ENCODE measurements at regions not wholly inside any gene's neighbourhood (a gene's known extent, or its start where the extent isn't known, plus 50 kb on each side); places are given as distances from the start of the nearest gene placed in this dataset.
A peak's percentile ranks its signal among the peaks of the same experiment; 100 is the strongest.

GRCh38 chr6:15776458-15776980 lies 113.7 kb upstream of the DTNBP1 start:
- no peak for ATAC-seq (ENCODE audit: poor library complexity)
- no peak for DNase-seq
- intact Hi-C loops (cut with DNase I): no loop called here

GRCh38 chr6:15775741-15776140 lies 112.9 kb upstream of the DTNBP1 start:
- no peak for DNase-seq
- intact Hi-C loops (cut with DNase I): no loop called here
- ATAC-seq (ENCODE audit: poor library complexity): no peak

DNA sequence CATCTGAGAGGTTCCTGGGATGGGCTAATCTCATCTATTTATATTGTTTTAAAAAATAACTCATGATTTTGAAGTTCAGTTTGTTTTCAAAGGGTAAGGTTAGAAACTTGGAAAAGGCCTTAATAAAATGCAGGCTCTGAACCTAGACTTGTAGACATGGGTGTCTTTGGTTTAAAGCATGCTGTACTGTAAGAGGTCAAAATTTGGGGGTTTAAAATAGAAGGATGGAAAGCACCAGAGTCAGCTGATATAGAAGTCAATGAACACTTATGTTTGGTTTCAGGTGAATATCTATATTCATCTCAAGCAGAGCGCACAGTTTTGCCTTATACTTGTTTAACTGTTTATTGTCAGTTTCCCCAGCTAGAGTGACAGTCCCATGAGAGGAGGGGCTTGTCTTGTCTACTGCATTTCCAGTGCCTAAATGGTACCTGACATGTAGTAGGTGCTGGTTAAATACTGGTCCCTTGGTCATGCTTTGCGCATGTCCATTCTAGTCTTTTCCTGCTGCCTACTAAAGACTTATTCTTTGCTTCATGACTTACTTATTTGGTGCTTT lies 112.3 kb upstream of the DTNBP1 start:
- intact Hi-C loops (cut with DNase I): no loop called here
- ATAC-seq (ENCODE audit: poor library complexity): no peak
- DNase-seq: no peak

DNA sequence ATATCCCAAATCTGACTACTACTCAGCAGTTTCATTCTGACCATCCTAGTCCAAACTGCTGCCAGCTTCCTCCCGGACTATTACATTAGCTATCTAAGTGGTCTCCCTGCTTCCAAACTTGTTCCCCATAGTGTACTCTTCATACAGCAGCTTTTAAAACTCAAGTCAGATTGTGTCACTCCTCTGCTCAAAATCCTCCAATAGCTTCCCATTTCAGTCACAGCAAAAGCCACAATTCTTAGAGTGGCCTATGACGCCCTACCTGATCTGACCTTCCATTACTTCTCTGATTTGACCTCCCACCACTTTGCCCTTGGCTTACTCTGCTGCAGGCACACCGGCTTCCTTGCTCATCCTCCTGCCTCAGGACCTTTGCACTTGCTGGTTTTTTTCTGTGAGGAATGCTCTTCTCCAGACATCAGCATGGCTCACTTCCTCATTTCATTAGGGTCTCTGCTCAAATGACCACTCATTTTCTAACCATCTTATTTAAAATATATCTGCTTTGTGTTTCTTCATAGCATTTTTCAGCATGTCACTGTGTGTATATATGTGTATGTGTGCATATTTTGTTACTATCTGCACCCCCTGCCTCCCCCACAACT lies 111.1 kb upstream of the DTNBP1 start:
- DNase-seq (no peak), ATAC-seq (ENCODE audit: poor library complexity) (peak; percentile 22)
- intact Hi-C loops (cut with DNase I): no loop called here

- DNase-seq: no peak
- intact Hi-C loops (cut with DNase I): no loop called here
- ATAC-seq (ENCODE audit: poor library complexity): peak; percentile 15
Observed at GRCh38 chr6:15770347-15771143, 107.7 kb upstream of the DTNBP1 start.

DNA sequence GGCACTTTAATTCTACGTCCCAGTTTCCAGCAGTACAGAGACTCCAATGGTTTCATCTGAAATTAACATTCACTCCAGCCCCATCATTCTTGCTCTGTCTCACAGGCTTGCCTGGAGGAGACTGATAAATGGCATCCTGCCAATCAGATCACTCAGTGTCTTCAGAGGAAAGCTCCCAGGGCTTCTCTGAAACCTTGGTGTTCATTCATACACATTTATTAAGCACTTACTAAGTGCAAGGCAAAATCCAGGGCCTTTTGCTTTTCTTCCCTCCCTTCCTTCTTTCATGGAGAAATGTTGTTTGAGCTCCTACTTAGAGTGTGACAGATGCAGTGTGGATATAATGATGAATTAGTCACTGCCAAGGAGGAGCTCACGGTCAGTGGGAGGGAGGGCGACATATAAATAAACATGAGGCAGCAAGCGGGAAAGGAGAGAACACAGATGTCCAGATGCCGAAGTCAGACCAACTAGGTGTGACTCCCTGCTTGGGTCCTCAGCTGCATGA lies 106.7 kb upstream of the DTNBP1 start:
- ATAC-seq (ENCODE audit: poor library complexity) (no peak), DNase-seq (no peak)
- intact Hi-C loops (cut with DNase I): no loop called here

GRCh38 chr6:15768999-15769398 lies 106.2 kb upstream of the DTNBP1 start:
- DNase-seq: no peak
- ATAC-seq (ENCODE audit: poor library complexity): no peak
- intact Hi-C loops (cut with DNase I): no loop called here

GRCh38 chr6:15763837-15764236 lies 101.0 kb upstream of the DTNBP1 start:
- DNase-seq (no peak), ATAC-seq (ENCODE audit: poor library complexity) (no peak)
- intact Hi-C loops (cut with DNase I): no loop called here

GRCh38 chr6:15763364-15763763 lies 100.5 kb upstream of the DTNBP1 start:
- no peak for ATAC-seq (ENCODE audit: poor library complexity)
- intact Hi-C loops (cut with DNase I): no loop called here
- DNase-seq: no peak

DNA sequence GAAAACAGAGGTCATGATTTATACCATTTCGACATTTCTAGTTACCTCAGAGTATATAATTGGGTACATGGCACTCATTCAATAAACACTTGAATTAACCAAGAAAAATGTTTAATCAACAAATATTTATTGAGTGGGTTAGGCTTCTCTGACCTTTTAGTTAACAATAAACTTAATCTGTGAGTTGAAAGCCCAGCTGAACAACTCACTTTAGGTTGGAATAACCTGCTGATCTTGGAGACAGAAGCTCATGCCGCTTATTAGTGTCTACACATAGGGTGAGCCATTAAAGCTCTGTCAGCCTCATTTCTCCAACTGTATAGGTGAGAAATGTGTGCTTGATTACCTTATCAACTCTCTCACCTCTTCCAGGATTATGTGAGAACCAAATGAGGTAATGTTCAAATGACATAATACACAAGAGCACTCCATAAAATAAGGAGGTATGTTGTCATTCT lies 98.2 kb upstream of the DTNBP1 start:
- DNase-seq (no peak), ATAC-seq (ENCODE audit: poor library complexity) (no peak)
- intact Hi-C loops (cut with DNase I): no loop called here

DNA sequence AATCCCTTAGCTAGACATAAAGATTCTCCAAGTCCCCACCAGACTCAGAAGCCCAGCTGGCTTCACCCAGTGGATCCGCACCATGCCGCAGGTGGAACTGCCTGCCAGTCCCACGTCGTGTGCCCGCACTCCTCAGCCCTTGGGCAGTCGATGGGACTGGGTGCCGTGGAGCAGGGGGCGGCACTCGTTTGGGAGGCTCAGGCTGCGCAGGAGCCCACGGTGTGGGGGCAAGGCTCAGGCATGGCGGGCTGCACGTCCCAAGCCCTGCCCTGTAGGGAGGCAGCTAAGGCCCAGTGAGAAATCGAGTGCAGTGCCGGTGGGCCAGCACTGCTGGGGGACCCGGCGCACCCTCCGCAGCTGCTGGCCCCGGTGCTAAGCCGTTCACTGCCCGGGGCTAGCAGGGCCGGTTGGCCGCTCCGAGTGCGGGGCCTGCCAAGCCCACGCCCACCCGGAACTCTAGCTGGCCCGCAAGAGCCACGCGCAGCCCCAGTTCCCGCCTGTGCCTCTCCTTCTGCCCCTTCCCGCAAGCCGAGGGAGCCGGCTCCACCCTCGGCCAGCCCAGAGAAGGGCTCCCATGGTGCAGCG lies 95.9 kb upstream of the DTNBP1 start:
- DNase-seq (no peak), ATAC-seq (ENCODE audit: poor library complexity) (no peak)
- intact Hi-C loops (cut with DNase I): no loop called here

- no peak for DNase-seq
- ATAC-seq (ENCODE audit: poor library complexity): peak; percentile 53
- intact Hi-C loops (cut with DNase I): no loop called here
Observed at GRCh38 chr6:15755526-15755925, 92.7 kb upstream of the DTNBP1 start.

DNA sequence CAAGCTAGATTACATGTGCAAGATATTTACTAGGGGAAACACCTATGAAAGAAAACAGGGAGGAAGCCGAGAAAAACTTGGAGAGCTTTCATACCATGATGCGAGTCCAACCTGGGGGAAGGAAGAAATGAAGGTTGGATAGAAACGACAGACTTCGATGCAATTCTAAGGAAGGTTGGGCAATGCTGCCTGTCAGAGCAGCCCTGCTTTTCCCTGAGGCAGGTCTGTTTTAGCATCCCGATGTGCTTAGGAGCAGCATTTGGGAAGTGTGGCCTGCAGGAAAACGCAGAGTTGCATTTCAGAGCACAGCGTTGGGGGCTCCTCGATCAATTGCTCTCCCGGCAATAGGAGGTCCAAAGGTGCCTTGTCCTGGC lies 91.9 kb upstream of the DTNBP1 start:
- DNase-seq (no peak), ATAC-seq (ENCODE audit: poor library complexity) (no peak)
- intact Hi-C loops (cut with DNase I): no loop called here

- no peak for ATAC-seq (ENCODE audit: poor library complexity)
- intact Hi-C loops (cut with DNase I): no loop called here
- no peak for DNase-seq
Observed at GRCh38 chr6:15754035-15754705, 91.3 kb upstream of the DTNBP1 start.

DNA sequence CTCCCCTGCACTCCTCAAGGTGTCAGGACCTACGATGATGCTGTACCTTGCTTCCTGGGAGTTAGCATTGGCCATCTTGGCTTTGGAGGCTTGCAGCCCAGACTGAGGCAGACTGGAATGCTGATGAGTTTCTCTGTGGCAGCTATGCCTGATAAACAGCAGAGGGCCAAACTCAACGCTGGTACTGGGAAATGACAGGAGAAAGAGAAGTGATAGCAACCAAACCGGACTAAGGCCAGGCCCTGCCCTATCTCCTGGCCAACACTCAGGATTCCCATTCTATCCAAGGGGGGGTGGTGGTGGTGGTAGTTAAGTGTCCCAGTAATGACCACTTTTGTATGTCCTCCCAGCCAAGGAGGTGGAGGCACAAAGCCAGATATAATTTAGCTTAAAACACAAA lies 90.0 kb upstream of the DTNBP1 start:
- intact Hi-C loops (cut with DNase I): no loop called here
- peak; percentile 52 for ATAC-seq (ENCODE audit: poor library complexity)
- no peak for DNase-seq

DNA sequence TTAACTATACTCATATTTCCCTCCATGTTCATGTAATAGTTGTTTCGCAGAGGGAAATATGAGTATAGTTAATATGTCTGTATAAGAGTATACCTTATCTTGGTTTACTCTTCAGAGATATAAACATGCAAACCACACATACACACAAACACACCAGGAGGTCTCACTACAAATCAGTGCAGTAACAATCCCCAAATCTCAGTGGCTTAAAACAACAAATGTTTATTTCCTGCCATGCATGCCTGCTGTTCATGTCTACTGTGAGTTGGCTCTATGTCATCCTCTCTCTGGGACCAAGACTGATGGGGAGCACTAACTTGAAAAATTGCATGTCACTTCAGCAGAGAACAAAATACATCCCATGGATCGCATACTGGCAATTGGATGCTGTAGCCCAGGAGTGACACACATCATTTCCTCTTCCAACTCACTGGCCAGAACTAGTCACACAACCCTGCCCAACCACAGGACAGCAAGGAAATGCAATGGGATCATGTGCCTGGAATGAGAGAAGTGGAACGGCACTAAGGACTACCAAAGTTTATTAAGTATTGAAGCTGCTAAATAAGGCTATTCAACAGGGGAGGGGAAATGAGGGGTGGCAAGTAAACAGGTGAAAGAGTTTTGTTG lies 89.0 kb upstream of the DTNBP1 start:
- DNase-seq (no peak), ATAC-seq (ENCODE audit: poor library complexity) (no peak)
- intact Hi-C loops (cut with DNase I): no loop called here

GRCh38 chr6:15748341-15748740 lies 85.5 kb upstream of the DTNBP1 start:
- no peak for DNase-seq
- intact Hi-C loops (cut with DNase I): no loop called here
- no peak for ATAC-seq (ENCODE audit: poor library complexity)

DNA sequence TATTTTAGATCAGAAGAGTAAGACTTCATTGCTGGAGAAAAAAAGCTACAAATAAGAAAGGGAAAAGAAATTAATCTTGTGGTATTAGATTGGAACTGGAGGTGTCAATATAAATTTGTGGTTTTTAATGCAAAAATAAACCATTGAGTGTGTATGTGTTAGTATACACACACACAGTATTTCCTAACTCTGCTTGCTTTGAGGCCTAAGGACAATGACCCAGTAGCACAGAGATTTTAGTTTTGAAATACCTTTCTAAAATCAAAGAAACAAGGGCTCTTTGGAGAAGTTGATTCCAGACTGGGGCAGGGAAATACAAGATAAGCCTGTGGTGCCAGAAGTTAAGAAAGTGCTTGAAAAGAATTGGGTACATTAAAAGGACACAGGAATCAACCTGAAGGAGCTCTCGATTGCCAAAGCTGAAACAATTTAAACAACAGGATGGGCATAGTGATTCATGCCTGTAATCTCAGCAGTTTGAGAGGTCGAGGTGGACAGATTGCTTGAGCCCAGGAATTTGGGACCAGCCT lies 84.6 kb upstream of the DTNBP1 start:
- DNase-seq: no peak
- no peak for ATAC-seq (ENCODE audit: poor library complexity)
- intact Hi-C loops (cut with DNase I): no loop called here
